ENCODE measurements at regions not wholly inside any gene's neighbourhood (a gene's known extent, or its start where the extent isn't known, plus 50 kb on each side); places are given as distances from the start of the nearest gene placed in this dataset.

DNA sequence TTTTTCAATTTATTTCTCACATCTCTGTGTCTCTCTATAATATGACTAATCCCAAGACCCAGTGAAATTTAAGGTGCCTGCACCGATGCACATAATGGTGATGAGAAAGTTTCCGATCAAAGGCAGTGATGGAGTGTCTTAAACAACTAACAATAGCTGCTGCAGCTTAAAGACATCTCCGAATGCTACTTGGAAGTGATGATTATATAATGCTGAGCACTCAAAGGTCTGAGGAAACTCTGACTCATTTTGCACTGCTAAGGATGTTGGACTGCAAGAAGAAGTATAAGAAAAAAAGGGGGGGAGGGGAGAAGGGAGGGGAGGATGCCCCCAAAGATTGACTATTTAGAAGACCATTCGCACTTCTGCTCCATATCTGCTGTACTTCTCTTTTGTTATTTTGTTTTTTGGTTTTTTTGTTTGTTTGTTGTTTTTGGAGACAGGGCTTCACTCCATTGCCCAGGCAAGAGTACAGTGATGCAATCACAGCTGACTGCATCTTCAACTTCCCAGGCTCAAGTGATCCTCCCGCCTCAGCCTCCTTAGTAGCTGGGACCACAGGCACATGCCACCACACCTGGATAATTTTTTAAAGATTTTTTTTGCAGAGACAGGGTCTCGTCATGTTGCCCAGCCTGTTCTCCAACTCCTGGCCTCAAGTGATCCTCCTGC, 192.2 kb downstream of the HSD17B3 start:
- Histone ChIP-seq H3K36me3 (no peaks in the 10 kb centered on the region), H3K27ac (no peak overlapping the region), H3K27me3 (peaks cover 0 to 11% (median 0%) of the 10 kb centered on the region in 9 donors), H3K4me3 (no peak overlapping the region), H3K9me3 (peaks cover 0 to 17% (median 9%) of the 10 kb centered on the region in 12 donors), H3K4me1 (peaks cover 0 to 8% (median 0%) of the 10 kb centered on the region in 12 donors)
- TF ChIP-seq, protein P1, sequence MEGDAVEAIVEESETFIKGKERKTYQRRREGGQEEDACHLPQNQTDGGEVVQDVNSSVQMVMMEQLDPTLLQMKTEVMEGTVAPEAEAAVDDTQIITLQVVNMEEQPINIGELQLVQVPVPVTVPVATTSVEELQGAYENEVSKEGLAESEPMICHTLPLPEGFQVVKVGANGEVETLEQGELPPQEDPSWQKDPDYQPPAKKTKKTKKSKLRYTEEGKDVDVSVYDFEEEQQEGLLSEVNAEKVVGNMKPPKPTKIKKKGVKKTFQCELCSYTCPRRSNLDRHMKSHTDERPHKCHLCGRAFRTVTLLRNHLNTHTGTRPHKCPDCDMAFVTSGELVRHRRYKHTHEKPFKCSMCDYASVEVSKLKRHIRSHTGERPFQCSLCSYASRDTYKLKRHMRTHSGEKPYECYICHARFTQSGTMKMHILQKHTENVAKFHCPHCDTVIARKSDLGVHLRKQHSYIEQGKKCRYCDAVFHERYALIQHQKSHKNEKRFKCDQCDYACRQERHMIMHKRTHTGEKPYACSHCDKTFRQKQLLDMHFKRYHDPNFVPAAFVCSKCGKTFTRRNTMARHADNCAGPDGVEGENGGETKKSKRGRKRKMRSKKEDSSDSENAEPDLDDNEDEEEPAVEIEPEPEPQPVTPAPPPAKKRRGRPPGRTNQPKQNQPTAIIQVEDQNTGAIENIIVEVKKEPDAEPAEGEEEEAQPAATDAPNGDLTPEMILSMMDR (IDR thresholded peaks at IDR 0.05) = no peak
- TF ChIP-seq POLR2A (IDR thresholded peaks at IDR 0.05) = no peak
- ATAC-seq = no peak
- 70 to 75% (median 73%) methylated on average over 6 of the region's 6 CpGs for WGBS, 4 donors
- DNase-seq = no peak
- intact Hi-C loops (cut with DNase I) = no loop called here

DNA sequence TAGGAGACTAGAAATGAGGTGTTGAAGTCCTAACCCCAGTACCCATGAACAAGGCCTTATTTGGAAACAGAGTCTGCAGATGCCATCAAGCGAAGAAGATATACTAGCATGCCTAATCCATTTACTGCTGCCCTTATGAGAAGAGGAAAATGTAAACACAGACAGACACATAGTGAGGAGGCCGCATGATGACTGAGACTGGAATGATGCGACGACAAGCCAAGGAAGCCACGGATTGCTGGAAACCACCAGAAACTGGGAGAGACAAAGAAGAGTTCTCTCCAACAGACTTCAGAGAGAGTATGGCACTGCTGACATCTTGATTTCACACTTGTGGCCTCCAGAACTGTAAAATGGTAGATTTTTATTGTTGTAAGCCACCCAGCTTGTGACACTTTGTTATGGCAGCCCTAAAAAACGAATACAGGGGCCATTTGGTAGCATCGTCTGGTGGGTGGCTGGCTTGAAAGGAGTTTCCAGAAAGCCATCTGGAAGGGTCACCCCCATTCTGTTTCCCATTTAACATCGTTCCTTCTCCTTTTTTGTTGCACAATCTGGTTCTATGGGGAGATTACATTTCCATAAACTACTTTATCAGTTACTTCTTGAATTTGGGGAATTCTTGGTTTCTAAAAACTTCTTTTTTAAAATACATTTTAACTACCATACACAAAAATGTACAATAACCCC, 193.1 kb downstream of the HSD17B3 start:
- Histone ChIP-seq H3K27me3 (peaks cover 0 to 11% (median 0%) of the 10 kb centered on the region in 9 donors), H3K9me3 (peaks cover 0 to 27% (median 12%) of the 10 kb centered on the region in 12 donors), H3K27ac (peak overlapping the region in 1 of 12 donors; percentile 15), H3K4me3 (no peak overlapping the region), H3K36me3 (no peaks in the 10 kb centered on the region), H3K4me1 (peaks cover 0 to 8% (median 0%) of the 10 kb centered on the region in 12 donors)
- intact Hi-C loops (cut with DNase I) = no loop called here
- WGBS, 4 donors = 88 to 90% (median 89%) methylated on average over 8 of the region's 8 CpGs
- TF ChIP-seq POLR2A (IDR thresholded peaks at IDR 0.05) = no peak
- TF ChIP-seq, protein P1 (IDR thresholded peaks at IDR 0.05) = no peak
- ATAC-seq (no peak), DNase-seq (no peak)

DNA sequence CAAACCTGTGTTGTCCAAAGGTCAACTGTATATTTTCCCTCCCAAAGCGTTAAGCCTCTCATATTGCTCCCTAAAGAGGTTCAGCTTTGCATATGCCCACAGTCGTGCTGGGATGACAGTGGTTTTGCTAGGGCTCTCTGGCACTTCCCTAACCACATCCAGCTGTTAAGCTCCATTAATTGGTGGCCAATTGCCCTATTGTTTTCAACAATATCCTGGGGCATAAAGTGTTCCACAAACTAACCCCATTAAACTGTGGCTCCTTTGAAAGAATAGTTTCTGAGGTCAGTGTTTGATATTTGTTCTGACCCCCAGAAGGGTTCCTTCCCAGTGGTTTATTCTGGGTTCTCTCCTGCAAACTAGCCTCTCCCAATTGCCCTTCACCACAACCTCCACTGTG, 194.5 kb downstream of the HSD17B3 start:
- ATAC-seq (no peak), DNase-seq (no peak)
- H3K4me1 ChIP-seq = peaks cover 0 to 8% (median 0%) of the 10 kb centered on the region in 12 donors
- H3K27ac ChIP-seq = no peak overlapping the region
- H3K36me3 ChIP-seq = no peaks in the 10 kb centered on the region
- TF ChIP-seq, protein P1 (IDR thresholded peaks at IDR 0.05) = no peak
- TF ChIP-seq POLR2A (IDR thresholded peaks at IDR 0.05) = no peak
- H3K9me3 ChIP-seq = peaks cover 0 to 30% (median 12%) of the 10 kb centered on the region in 12 donors
- peaks cover 0 to 3% (median 0%) of the 10 kb centered on the region in 9 donors for H3K27me3 ChIP-seq
- intact Hi-C loops (cut with DNase I) = no loop called here
- WGBS, 4 donors = 60 to 74% (median 66%) methylated on average over 2 of the region's 2 CpGs
- H3K4me3 ChIP-seq = no peak overlapping the region
